ENCODE measurements at regions not wholly inside any gene's neighbourhood (a gene's known extent, or its start where the extent isn't known, plus 50 kb on each side); places are given as distances from the start of the nearest gene placed in this dataset.

DNA sequence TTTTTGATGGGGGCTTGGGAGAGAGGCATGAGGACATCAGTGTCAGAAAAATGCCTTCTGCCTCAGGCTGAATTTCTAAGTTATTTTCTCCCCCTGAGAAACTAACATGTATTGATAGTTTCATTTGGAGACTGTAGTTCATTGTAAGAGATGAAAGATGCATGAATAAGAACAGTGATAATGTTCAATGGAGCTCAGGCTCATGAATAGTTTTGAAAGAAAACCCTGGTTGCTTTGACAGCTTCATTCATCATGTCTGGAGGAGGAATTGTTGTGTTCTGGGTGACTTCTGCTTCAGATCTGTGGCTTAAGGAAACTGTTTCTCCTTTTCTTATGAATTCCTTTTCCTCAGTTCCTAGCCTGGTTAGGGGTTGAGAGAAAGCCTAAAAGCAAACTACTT is 204.0 kb upstream of the LRRC3B start:
- TF ChIP-seq, protein P1, sequence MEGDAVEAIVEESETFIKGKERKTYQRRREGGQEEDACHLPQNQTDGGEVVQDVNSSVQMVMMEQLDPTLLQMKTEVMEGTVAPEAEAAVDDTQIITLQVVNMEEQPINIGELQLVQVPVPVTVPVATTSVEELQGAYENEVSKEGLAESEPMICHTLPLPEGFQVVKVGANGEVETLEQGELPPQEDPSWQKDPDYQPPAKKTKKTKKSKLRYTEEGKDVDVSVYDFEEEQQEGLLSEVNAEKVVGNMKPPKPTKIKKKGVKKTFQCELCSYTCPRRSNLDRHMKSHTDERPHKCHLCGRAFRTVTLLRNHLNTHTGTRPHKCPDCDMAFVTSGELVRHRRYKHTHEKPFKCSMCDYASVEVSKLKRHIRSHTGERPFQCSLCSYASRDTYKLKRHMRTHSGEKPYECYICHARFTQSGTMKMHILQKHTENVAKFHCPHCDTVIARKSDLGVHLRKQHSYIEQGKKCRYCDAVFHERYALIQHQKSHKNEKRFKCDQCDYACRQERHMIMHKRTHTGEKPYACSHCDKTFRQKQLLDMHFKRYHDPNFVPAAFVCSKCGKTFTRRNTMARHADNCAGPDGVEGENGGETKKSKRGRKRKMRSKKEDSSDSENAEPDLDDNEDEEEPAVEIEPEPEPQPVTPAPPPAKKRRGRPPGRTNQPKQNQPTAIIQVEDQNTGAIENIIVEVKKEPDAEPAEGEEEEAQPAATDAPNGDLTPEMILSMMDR (IDR thresholded peaks at IDR 0.05) = no peak
- TF ChIP-seq EZH2 (IDR thresholded peaks at IDR 0.05) (no peak), EZH2phosphoT487 (IDR thresholded peaks at IDR 0.05) (no peak)
